HCT116 (cell line): ENCODE measurements at regions not wholly inside any gene's neighbourhood (a gene's known extent, or its start where the extent isn't known, plus 50 kb on each side); places are given as distances from the start of the nearest gene placed in this dataset.

ENCODE experiments used
- ATAC-seq: fragments of 200-7000 bp; cut with Tn5 transposase; 2 replicates; pipeline ENCODE4 v1.9.1; 2020; ENCODE audit warnings: mild to moderate bottlenecking, moderate library complexity
- BruUV-seq: library from RNA; stranded (reverse); fragments of 400-500 nt; replicated peaks from 2 replicates; lab custom pipeline; 2021; lab: Mats Ljungman, UMichigan
- CTCF ChIA-PET: fragments of 300-600 bp; sonication (Branson Sonifier 250); formaldehyde crosslinking; loops from one replicate; lab custom pipeline; 2021; ENCODE audit warnings: antibody characterized with exemption; lab: Charles Lee
- POLR2A ChIA-PET: fragments of 300-600, 350-600 bp; sonication (Branson Sonifier 250); formaldehyde crosslinking; loops from one replicate; lab custom pipeline; 2021; ENCODE audit warnings: antibody characterized with exemption; lab: Charles Lee
- RAD21 ChIA-PET, 2 experiments: fragments of 300-600 bp; sonication (Branson Sonifier 250); formaldehyde crosslinking; loops; one replicate each; lab custom pipeline; 2023; ENCODE audit warnings: low total read pairs in 2 of 2; ENCODE audit not compliant: uncharacterized antibody in 2 of 2, unreplicated experiment in 2 of 2, low non-redundant PET in 1 of 2; lab: Charles Lee
- DNase-seq: peaks from one replicate; pipeline ENCODE4 v3.0.0-alpha.2; 2010; ENCODE audit warnings: low read depth, low spot score
- H2AFZ ChIP-seq: fragments of 200-600 bp; shearing (Covaris generic), sonication (generic); 2 replicates; pipeline ENCODE4 v1.6.1; 2017; ENCODE audit warnings: low read depth, mixed run types, mixed read lengths, antibody characterized with exemption, low read length; ENCODE audit not compliant: poor library complexity, severe bottlenecking
- H3K27ac ChIP-seq: 2 replicates; pipeline ENCODE4 v1.5.1; 2012; ENCODE audit warnings: low read depth, low read length
- H3K27me3 ChIP-seq: fragments of 200-600 bp; sonication (generic); 2 replicates; pipeline ENCODE4 v1.6.1; 2016; ENCODE audit warnings: mixed run types, low read length, mixed read lengths; ENCODE audit not compliant: insufficient read depth
- H3K36me3 ChIP-seq, 2 experiments: fragments of 200-500 bp in 1 of 2; fragments of 200-600 bp in 1 of 2; sonication (Bioruptor generic) in 1 of 2; sonication (generic) in 1 of 2; 2 replicates each; pipeline versions ENCODE4 v1.5.1 to v1.6.1; 2014 to 2016; ENCODE audit warnings: low read length in 2 of 2, inconsistent platforms in 1 of 2, mixed read lengths in 1 of 2, mixed run types in 1 of 2; ENCODE audit not compliant: insufficient read depth in 2 of 2, control insufficient read depth in 1 of 2
- H3K4me1 ChIP-seq, 2 experiments: fragments of 200-600 bp in 1 of 2; sonication (generic) in 1 of 2; 2 replicates each; pipeline versions ENCODE4 v1.5.1 to v1.6.1; 2012 to 2017; ENCODE audit warnings: low read length in 2 of 2, inconsistent platforms in 1 of 2, mild to moderate bottlenecking in 1 of 2, mixed read lengths in 1 of 2, mixed run types in 1 of 2, moderate library complexity in 1 of 2; ENCODE audit not compliant: insufficient read depth in 2 of 2, control insufficient read depth in 1 of 2
- H3K4me2 ChIP-seq: fragments of 200-600 bp; sonication (generic); 2 replicates; pipeline ENCODE4 v1.6.1; 2017; ENCODE audit warnings: mixed run types, low read length, mixed read lengths
- H3K4me3 ChIP-seq, 2 experiments: fragments of 200-600 bp in 1 of 2; sonication (generic) in 1 of 2; replicated peaks in 1 of 2; 2 replicates each; pipeline ENCODE4 v1.5.1; 2011 to 2016; ENCODE audit warnings: low read length in 2 of 2, control low read depth in 1 of 2, low read depth in 1 of 2, mild to moderate bottlenecking in 1 of 2, mixed read lengths in 1 of 2, mixed run types in 1 of 2
- H3K79me2 ChIP-seq: fragments of 200-600 bp; sonication (generic); 2 replicates; pipeline ENCODE4 v1.6.1; 2017; ENCODE audit warnings: mild to moderate bottlenecking, mixed run types, low read length, moderate library complexity, mixed read lengths; ENCODE audit not compliant: insufficient read depth
- H3K9ac ChIP-seq: fragments of 200-600 bp; sonication (generic); 2 replicates; pipeline ENCODE4 v1.6.1; 2016; ENCODE audit warnings: low read length, mixed read lengths
- H3K9me2 ChIP-seq: fragments of 200-600 bp; sonication (generic), shearing (Covaris generic); 2 replicates; pipeline ENCODE4 v1.6.1; 2017; ENCODE audit warnings: mixed run types, mild to moderate bottlenecking, moderate library complexity; ENCODE audit not compliant: insufficient read depth
- H3K9me3 ChIP-seq, 2 experiments: fragments of 200-500 bp in 1 of 2; fragments of 200-600 bp in 1 of 2; sonication (Bioruptor generic) in 1 of 2; sonication (generic) in 1 of 2; 2 replicates each; pipeline ENCODE4 v1.6.1; 2014 to 2017; ENCODE audit warnings: low read length in 2 of 2, mixed read lengths in 2 of 2, inconsistent platforms in 1 of 2, low read depth in 1 of 2, mild to moderate bottlenecking in 1 of 2, mixed run types in 1 of 2, moderate library complexity in 1 of 2; ENCODE audit not compliant: control insufficient read depth in 1 of 2, insufficient read depth in 1 of 2
- H4K20me1 ChIP-seq: fragments of 200-600 bp; sonication (generic), shearing (Covaris generic); 2 replicates; pipeline ENCODE4 v1.6.1; 2017; ENCODE audit warnings: mixed run types, mild to moderate bottlenecking, moderate library complexity; ENCODE audit not compliant: insufficient read depth
- ATF3 ChIP-seq: IDR thresholded peaks from 2 replicates; pipeline ENCODE4 v1.6.1; 2012
- CEBPB ChIP-seq: IDR thresholded peaks from 2 replicates; pipeline ENCODE4 v1.6.1; 2012; ENCODE audit warnings: low read depth
- EZH2 ChIP-seq: fragments of 200-600 bp; sonication (generic); IDR thresholded peaks from 2 replicates; pipeline ENCODE4 v1.6.1; 2017; ENCODE audit warnings: antibody characterized with exemption, mixed run types
- EZH2phosphoT487 ChIP-seq: fragments of 200-600 bp; IDR thresholded peaks from 2 replicates; pipeline ENCODE4 v1.6.1; 2018; ENCODE audit warnings: antibody characterized with exemption, borderline replicate concordance
- MAX ChIP-seq: IDR thresholded peaks from 2 replicates; pipeline ENCODE4 v1.6.1; 2012
- RAD21 ChIP-seq: IDR thresholded peaks from 2 replicates; pipeline ENCODE4 v1.6.1; 2012; ENCODE audit warnings: low read depth, mild to moderate bottlenecking
- SIN3A ChIP-seq: IDR thresholded peaks from 2 replicates; pipeline ENCODE4 v1.6.1; 2012; ENCODE audit warnings: low read depth
- YY1 ChIP-seq: IDR thresholded peaks from 2 replicates; pipeline ENCODE4 v1.6.1; 2011; ENCODE audit warnings: low read length, low read depth, moderate library complexity, mild to moderate bottlenecking; ENCODE audit not compliant: insufficient replicate concordance; ENCODE audit errors: extremely low read depth
- ZBTB33 ChIP-seq: IDR thresholded peaks from 2 replicates; pipeline ENCODE4 v1.6.1; 2011; ENCODE audit warnings: mild to moderate bottlenecking, low read length, moderate library complexity; ENCODE audit not compliant: insufficient replicate concordance; ENCODE audit errors: extremely low read depth
- ZFX ChIP-seq: fragments of 450-650 bp; IDR thresholded peaks from 2 replicates; pipeline ENCODE4 v1.6.1; 2017
- intact Hi-C: fragments of 100-400 bp; cut with micrococcal nuclease; formaldehyde crosslinking; loops from 2 replicates; pipeline ENCODE4 v1.10.0; 2022

GRCh38 chr21:15191342-15191741, 126.5 kb upstream of the NRIP1 start:
- no peak overlapping the region for H3K4me3 ChIP-seq
- ATAC-seq (no peak), DNase-seq (no peak)
- no peak overlapping the region for H2AFZ ChIP-seq
- no peak overlapping the region for H3K9ac ChIP-seq
- ChIA-PET POLR2A (no interaction called here), CTCF (no interaction called here), RAD21 (no interaction called here)
- intact Hi-C loops: no loop called here
- H3K9me3 ChIP-seq: no peaks in the 10 kb centered on the region
- no peaks in the 10 kb centered on the region for H3K4me1 ChIP-seq
- no peak overlapping the region for H3K4me2 ChIP-seq
- H3K27me3 ChIP-seq: no peaks in the 10 kb centered on the region
- H3K36me3 ChIP-seq: no peaks in the 10 kb centered on the region
- no TSS peak for BruUV-seq
- no peaks in the 10 kb centered on the region for H3K79me2 ChIP-seq
- H4K20me1 ChIP-seq: no peaks in the 10 kb centered on the region
- no peaks in the 10 kb centered on the region for H3K9me2 ChIP-seq
- no peak overlapping the region for H3K27ac ChIP-seq
- TF ChIP-seq ZFX: no peak

- no peak overlapping the region for H3K9ac ChIP-seq
- ChIA-PET POLR2A (no interaction called here), RAD21 (no interaction called here), CTCF (no interaction called here)
- H3K4me3 ChIP-seq: no peak overlapping the region
- no peaks in the 10 kb centered on the region for H3K79me2 ChIP-seq
- no peaks in the 10 kb centered on the region for H4K20me1 ChIP-seq
- no TSS peak for BruUV-seq
- no peak overlapping the region for H3K4me2 ChIP-seq
- DNase-seq (no peak), ATAC-seq (no peak)
- H3K4me1 ChIP-seq: no peaks in the 10 kb centered on the region
- H3K36me3 ChIP-seq: no peaks in the 10 kb centered on the region
- TF ChIP-seq RAD21 (no peak), SIN3A (no peak), EZH2phosphoT487 (no peak)
- no peaks in the 10 kb centered on the region for H3K9me3 ChIP-seq
- intact Hi-C loops: no loop called here
- no peak overlapping the region for H2AFZ ChIP-seq
- no peaks in the 10 kb centered on the region for H3K9me2 ChIP-seq
- no peaks in the 10 kb centered on the region for H3K27me3 ChIP-seq
- no peak overlapping the region for H3K27ac ChIP-seq
Measured at GRCh38 chr21:15192243-15192642, 127.4 kb upstream of the NRIP1 start.

- intact Hi-C loops: no loop called here
- Histone ChIP-seq H3K79me2 (no peaks in the 10 kb centered on the region), H3K36me3 (no peaks in the 10 kb centered on the region), H3K9me3 (no peaks in the 10 kb centered on the region), H3K27me3 (no peaks in the 10 kb centered on the region), H3K4me2 (no peak overlapping the region), H3K9me2 (no peaks in the 10 kb centered on the region), H2AFZ (no peak overlapping the region), H3K4me1 (no peaks in the 10 kb centered on the region), H3K9ac (no peak overlapping the region), H3K27ac (no peak overlapping the region), H4K20me1 (no peaks in the 10 kb centered on the region), H3K4me3 (no peak overlapping the region)
- no TSS peak for BruUV-seq
- CTCF ChIA-PET: no interaction called here
- ATAC-seq (no peak), DNase-seq (no peak)
- POLR2A ChIA-PET: no interaction called here
- RAD21 ChIA-PET: no interaction called here
- TF ChIP-seq RAD21 (no peak), ZBTB33 (no peak), ATF3 (no peak), YY1 (no peak), EZH2phosphoT487 (no peak), MAX (no peak), EZH2 (no peak), CEBPB (no peak)
Measured at GRCh38 chr21:15193937-15194336, 129.1 kb upstream of the NRIP1 start.
